ENCODE measurements at regions not wholly inside any gene's neighbourhood (a gene's known extent, or its start where the extent isn't known, plus 50 kb on each side); places are given as distances from the start of the nearest gene placed in this dataset.
A peak's percentile ranks its signal among the peaks of the same experiment; 100 is the strongest.

- Histone ChIP-seq H3K27ac (ENCODE audit: low read depth in 2 of 2, low read length in 2 of 2) (no peak overlapping the region), H3K9ac (ENCODE audit: low read length in 3 of 3) (no peak overlapping the region), H3K4me3 (ENCODE audit: low read length in 3 of 3) (no peak overlapping the region), H3K9me3 (ENCODE audit: control insufficient read depth in 2 of 3, insufficient read depth in 1 of 3, low read length in 3 of 3) (no peaks in the 10 kb centered on the region), H3K27me3 (ENCODE audit: control insufficient read depth, insufficient read depth, low read length) (no peaks in the 10 kb centered on the region), H3K36me3 (ENCODE audit: control insufficient read depth in 2 of 3, insufficient read depth in 3 of 3, low read length in 3 of 3) (no peaks in the 10 kb centered on the region), H3K4me1 (ENCODE audit: control insufficient read depth in 2 of 3, insufficient read depth in 2 of 3, low read depth in 1 of 3, low read length in 3 of 3) (no peaks in the 10 kb centered on the region)
- TF ChIP-seq, protein P1, sequence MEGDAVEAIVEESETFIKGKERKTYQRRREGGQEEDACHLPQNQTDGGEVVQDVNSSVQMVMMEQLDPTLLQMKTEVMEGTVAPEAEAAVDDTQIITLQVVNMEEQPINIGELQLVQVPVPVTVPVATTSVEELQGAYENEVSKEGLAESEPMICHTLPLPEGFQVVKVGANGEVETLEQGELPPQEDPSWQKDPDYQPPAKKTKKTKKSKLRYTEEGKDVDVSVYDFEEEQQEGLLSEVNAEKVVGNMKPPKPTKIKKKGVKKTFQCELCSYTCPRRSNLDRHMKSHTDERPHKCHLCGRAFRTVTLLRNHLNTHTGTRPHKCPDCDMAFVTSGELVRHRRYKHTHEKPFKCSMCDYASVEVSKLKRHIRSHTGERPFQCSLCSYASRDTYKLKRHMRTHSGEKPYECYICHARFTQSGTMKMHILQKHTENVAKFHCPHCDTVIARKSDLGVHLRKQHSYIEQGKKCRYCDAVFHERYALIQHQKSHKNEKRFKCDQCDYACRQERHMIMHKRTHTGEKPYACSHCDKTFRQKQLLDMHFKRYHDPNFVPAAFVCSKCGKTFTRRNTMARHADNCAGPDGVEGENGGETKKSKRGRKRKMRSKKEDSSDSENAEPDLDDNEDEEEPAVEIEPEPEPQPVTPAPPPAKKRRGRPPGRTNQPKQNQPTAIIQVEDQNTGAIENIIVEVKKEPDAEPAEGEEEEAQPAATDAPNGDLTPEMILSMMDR (IDR thresholded peaks at IDR 0.05; ENCODE audit: borderline replicate concordance, extremely low read depth, insufficient read depth) = peak; percentile 81
- intact Hi-C loops (cut with DNase I) = no loop called here
- FAIRE-seq = peak; percentile 90
- DNase-seq = peak in 4 of 5 donors; percentile 42 to 76 (median 59)
These were observed 945.0 kb upstream of the CRIM1 start for GRCh38 chr2:35410431-35411061.

DNA sequence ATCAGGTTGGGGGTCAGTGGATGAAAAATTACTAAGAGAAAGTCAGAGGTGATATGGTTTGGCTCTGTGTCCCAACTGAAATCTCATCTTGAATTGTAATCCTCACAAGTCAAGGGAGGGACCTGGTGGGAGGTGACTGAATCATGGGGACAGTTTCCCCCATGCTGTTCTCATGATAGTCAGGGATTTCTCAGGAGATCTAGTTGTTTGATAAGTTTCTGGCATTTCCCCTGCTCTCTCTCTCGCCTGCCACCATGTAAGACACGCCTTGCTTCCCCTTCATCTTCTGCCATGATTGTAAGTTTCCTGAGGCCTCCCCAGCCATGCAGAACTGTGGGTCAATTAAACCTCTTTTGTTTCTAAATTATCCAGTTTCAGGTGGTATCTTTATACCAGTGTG, 945.8 kb upstream of the CRIM1 start:
- no peak for DNase-seq
- Histone ChIP-seq H3K36me3 (ENCODE audit: control insufficient read depth in 2 of 3, insufficient read depth in 3 of 3, low read length in 3 of 3) (no peaks in the 10 kb centered on the region), H3K4me3 (ENCODE audit: low read length in 3 of 3) (no peak overlapping the region), H3K9ac (ENCODE audit: low read length in 3 of 3) (no peak overlapping the region), H3K9me3 (ENCODE audit: control insufficient read depth in 2 of 3, insufficient read depth in 1 of 3, low read length in 3 of 3) (no peaks in the 10 kb centered on the region), H3K27ac (ENCODE audit: low read depth in 2 of 2, low read length in 2 of 2) (no peak overlapping the region), H3K4me1 (ENCODE audit: control insufficient read depth in 2 of 3, insufficient read depth in 2 of 3, low read depth in 1 of 3, low read length in 3 of 3) (no peaks in the 10 kb centered on the region), H3K27me3 (ENCODE audit: control insufficient read depth, insufficient read depth, low read length) (no peaks in the 10 kb centered on the region)
- intact Hi-C loops (cut with DNase I) = no loop called here
- TF ChIP-seq, protein P1 (IDR thresholded peaks at IDR 0.05; ENCODE audit: borderline replicate concordance, extremely low read depth, insufficient read depth) = no peak
- no peak for FAIRE-seq

DNA sequence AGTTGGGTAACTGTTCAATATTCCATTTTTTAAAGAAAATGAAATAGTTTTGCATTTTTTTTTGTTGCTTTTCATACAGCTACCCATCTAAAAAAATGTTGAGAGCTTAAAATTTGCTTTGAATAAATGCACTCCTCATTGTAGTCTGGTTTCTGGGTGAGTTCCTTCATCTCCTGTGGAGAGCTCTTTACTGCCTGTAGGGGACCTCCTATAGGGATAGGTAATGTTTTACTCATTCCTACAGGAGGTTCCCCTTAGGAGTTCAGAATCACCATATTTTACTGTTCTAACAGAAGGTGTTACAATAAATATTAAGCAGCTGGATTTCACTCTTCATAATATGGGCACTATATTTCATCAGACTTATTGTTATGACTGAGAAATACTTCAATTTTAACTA, 947.3 kb upstream of the CRIM1 start:
- FAIRE-seq = no peak
- Histone ChIP-seq H3K27ac (ENCODE audit: low read depth in 2 of 2, low read length in 2 of 2) (no peak overlapping the region), H3K36me3 (ENCODE audit: control insufficient read depth in 2 of 3, insufficient read depth in 3 of 3, low read length in 3 of 3) (no peaks in the 10 kb centered on the region), H3K4me3 (ENCODE audit: low read length in 3 of 3) (no peak overlapping the region), H3K4me1 (ENCODE audit: control insufficient read depth in 2 of 3, insufficient read depth in 2 of 3, low read depth in 1 of 3, low read length in 3 of 3) (no peaks in the 10 kb centered on the region), H3K9ac (ENCODE audit: low read length in 3 of 3) (no peak overlapping the region), H3K27me3 (ENCODE audit: control insufficient read depth, insufficient read depth, low read length) (no peaks in the 10 kb centered on the region), H3K9me3 (ENCODE audit: control insufficient read depth in 2 of 3, insufficient read depth in 1 of 3, low read length in 3 of 3) (no peaks in the 10 kb centered on the region)
- intact Hi-C loops (cut with DNase I) = no loop called here
- TF ChIP-seq, protein P1 (IDR thresholded peaks at IDR 0.05; ENCODE audit: borderline replicate concordance, extremely low read depth, insufficient read depth) = no peak
- DNase-seq = no peak

All from kidney (tissue), 13 donors.